ENCODE measurements at regions not wholly inside any gene's neighbourhood (a gene's known extent, or its start where the extent isn't known, plus 50 kb on each side); places are given as distances from the start of the nearest gene placed in this dataset.

DNA sequence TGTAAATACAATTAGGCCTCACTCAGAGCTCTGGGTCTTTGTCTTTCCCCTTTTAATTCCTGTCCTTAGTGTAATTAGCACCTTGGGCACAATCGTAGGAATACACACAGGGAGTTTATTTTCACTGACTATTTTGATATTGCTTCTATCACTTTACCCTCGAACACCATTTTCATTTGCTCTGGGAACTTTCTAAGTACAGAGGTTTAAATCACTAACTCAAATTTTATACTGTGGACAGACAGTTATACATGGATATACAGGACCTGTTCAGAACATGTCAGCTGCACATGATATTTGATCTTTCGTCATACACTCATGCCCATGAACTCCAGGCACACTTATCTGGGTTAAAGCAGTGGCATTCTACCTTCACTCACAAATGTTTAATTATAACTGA is 217.8 kb upstream of the TMEM161B start:
- TF ChIP-seq, protein P1, sequence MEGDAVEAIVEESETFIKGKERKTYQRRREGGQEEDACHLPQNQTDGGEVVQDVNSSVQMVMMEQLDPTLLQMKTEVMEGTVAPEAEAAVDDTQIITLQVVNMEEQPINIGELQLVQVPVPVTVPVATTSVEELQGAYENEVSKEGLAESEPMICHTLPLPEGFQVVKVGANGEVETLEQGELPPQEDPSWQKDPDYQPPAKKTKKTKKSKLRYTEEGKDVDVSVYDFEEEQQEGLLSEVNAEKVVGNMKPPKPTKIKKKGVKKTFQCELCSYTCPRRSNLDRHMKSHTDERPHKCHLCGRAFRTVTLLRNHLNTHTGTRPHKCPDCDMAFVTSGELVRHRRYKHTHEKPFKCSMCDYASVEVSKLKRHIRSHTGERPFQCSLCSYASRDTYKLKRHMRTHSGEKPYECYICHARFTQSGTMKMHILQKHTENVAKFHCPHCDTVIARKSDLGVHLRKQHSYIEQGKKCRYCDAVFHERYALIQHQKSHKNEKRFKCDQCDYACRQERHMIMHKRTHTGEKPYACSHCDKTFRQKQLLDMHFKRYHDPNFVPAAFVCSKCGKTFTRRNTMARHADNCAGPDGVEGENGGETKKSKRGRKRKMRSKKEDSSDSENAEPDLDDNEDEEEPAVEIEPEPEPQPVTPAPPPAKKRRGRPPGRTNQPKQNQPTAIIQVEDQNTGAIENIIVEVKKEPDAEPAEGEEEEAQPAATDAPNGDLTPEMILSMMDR (IDR thresholded peaks at IDR 0.05; ENCODE audit: poor library complexity, severe bottlenecking), result no peak
- TF ChIP-seq, protein P2, sequence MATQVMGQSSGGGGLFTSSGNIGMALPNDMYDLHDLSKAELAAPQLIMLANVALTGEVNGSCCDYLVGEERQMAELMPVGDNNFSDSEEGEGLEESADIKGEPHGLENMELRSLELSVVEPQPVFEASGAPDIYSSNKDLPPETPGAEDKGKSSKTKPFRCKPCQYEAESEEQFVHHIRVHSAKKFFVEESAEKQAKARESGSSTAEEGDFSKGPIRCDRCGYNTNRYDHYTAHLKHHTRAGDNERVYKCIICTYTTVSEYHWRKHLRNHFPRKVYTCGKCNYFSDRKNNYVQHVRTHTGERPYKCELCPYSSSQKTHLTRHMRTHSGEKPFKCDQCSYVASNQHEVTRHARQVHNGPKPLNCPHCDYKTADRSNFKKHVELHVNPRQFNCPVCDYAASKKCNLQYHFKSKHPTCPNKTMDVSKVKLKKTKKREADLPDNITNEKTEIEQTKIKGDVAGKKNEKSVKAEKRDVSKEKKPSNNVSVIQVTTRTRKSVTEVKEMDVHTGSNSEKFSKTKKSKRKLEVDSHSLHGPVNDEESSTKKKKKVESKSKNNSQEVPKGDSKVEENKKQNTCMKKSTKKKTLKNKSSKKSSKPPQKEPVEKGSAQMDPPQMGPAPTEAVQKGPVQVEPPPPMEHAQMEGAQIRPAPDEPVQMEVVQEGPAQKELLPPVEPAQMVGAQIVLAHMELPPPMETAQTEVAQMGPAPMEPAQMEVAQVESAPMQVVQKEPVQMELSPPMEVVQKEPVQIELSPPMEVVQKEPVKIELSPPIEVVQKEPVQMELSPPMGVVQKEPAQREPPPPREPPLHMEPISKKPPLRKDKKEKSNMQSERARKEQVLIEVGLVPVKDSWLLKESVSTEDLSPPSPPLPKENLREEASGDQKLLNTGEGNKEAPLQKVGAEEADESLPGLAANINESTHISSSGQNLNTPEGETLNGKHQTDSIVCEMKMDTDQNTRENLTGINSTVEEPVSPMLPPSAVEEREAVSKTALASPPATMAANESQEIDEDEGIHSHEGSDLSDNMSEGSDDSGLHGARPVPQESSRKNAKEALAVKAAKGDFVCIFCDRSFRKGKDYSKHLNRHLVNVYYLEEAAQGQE (IDR thresholded peaks at IDR 0.05; ENCODE audit: borderline replicate concordance), result no peak
- TF ChIP-seq EP300 (conservative IDR thresholded peaks at IDR 0.05; ENCODE audit: poor library complexity, severe bottlenecking) (no peak), TAF1 (IDR thresholded peaks at IDR 0.05; ENCODE audit: low read depth) (no peak), EZH2 (IDR thresholded peaks at IDR 0.05; ENCODE audit: borderline replicate concordance, insufficient read depth, low read length, poor library complexity, severe bottlenecking) (no peak), RAD21 (conservative IDR thresholded peaks at IDR 0.05) (no peak), POLR2AphosphoS5 (IDR thresholded peaks at IDR 0.05) (no peak)

Data from neural cell (in vitro differentiated cells).